GM12878 (cell line): ENCODE measurements at regions not wholly inside any gene's neighbourhood (a gene's known extent, or its start where the extent isn't known, plus 50 kb on each side); places are given as distances from the start of the nearest gene placed in this dataset.

Source experiments
- ATAC-seq: fragments of 200-7000 bp; cut with Tn5 transposase; 3 replicates; pipeline ENCODE4 v1.9.1; 2020; ENCODE audit warnings: mild to moderate bottlenecking, moderate library complexity
- BruUV-seq: library from RNA; stranded (reverse); fragments of 400-500 nt; replicated peaks from 2 replicates; lab custom pipeline; 2021; lab: Mats Ljungman, UMichigan
- CTCF ChIA-PET: fragments of 300-600 bp; sonication (Branson Sonifier 250); formaldehyde crosslinking; extraction: SDS; loops from one replicate; lab custom pipeline; 2021; ENCODE audit warnings: inconsistent platforms; lab: Yijun Ruan, JAX
- POLR2A ChIA-PET: fragments of 350-600 bp; formaldehyde crosslinking; extraction: SDS; loops from one replicate; lab custom pipeline; 2021; ENCODE audit warnings: inconsistent platforms; lab: Charles Lee
- RAD21 ChIA-PET: fragments of 300-600 bp; sonication (Branson Sonifier 250); formaldehyde crosslinking; loops from one replicate; lab custom pipeline; 2023; ENCODE audit warnings: antibody characterized with exemption; ENCODE audit not compliant: unreplicated experiment; lab: Charles Lee
- SMC1A ChIA-PET: fragments of 300-600 bp; sonication (Branson Sonifier 250); formaldehyde crosslinking; loops from one replicate; lab custom pipeline; 2023; ENCODE audit not compliant: unreplicated experiment, uncharacterized antibody; lab: Charles Lee
- DNase-seq: peaks from one replicate; pipeline ENCODE4 v3.0.0-alpha.2; 2011; ENCODE audit warnings: low read depth, low spot score
- FAIRE-seq: peaks from 3 replicates; lab custom pipeline; 2011; peaks lifted over from hg19 to GRCh38; lab: Jason Lieb, UNC
- H2AFZ ChIP-seq: 2 replicates; pipeline ENCODE4 v1.6.0; 2011; ENCODE audit warnings: low read depth, low read length, control low read depth; ENCODE audit not compliant: control insufficient read depth
- H3K27ac ChIP-seq: 2 replicates; pipeline ENCODE4 v1.5.1; 2011; ENCODE audit warnings: control low read depth; ENCODE audit not compliant: control insufficient read depth, insufficient read depth
- H3K27me3 ChIP-seq, 2 experiments: replicated peaks in 1 of 2; 2 replicates each; pipeline versions ENCODE4 v1.6.0 to v1.6.1; 2011; ENCODE audit warnings: low read length in 1 of 2; ENCODE audit not compliant: control insufficient read depth in 2 of 2, insufficient read depth in 2 of 2
- H3K36me3 ChIP-seq, 2 experiments: 2 replicates each; pipeline ENCODE4 v1.5.1; 2011; ENCODE audit warnings: low read length in 1 of 2; ENCODE audit not compliant: control insufficient read depth in 2 of 2, insufficient read depth in 2 of 2
- H3K4me1 ChIP-seq: 2 replicates; pipeline ENCODE4 v1.6.1; 2011; ENCODE audit warnings: mild to moderate bottlenecking, low read length, moderate library complexity, mixed read lengths; ENCODE audit not compliant: control insufficient read depth, insufficient read depth
- H3K4me2 ChIP-seq: 2 replicates; pipeline ENCODE4 v1.6.0; 2011; ENCODE audit warnings: control low read depth; ENCODE audit not compliant: control insufficient read depth, insufficient read depth
- H3K4me3 ChIP-seq: fragments of 200-600 bp; sonication (generic); 2 replicates; pipeline ENCODE4 v1.5.1; 2016
- H3K79me2 ChIP-seq: 2 replicates; pipeline ENCODE4 v1.6.0; 2011; ENCODE audit warnings: low read length; ENCODE audit not compliant: control insufficient read depth, insufficient read depth
- H3K9ac ChIP-seq: 2 replicates; pipeline ENCODE4 v1.8.0; 2011; ENCODE audit warnings: low read length, control low read depth, mixed read lengths; ENCODE audit not compliant: control insufficient read depth, insufficient read depth
- H3K9me3 ChIP-seq: replicated peaks from 3 replicates; pipeline ENCODE4 v1.5.1; 2011; ENCODE audit warnings: mild to moderate bottlenecking, low read length; ENCODE audit not compliant: control insufficient read depth, insufficient read depth
- H4K20me1 ChIP-seq: 2 replicates; pipeline ENCODE4 v1.6.0; 2011; ENCODE audit not compliant: control insufficient read depth, insufficient read depth
- BACH1 ChIP-seq: fragments of 450-650 bp; IDR thresholded peaks from 2 replicates; pipeline ENCODE4 v1.6.1; 2017; ENCODE audit warnings: mild to moderate bottlenecking, borderline replicate concordance
- CBFB ChIP-seq: IDR thresholded peaks from 2 replicates; pipeline ENCODE4 v1.6.1; 2016; ENCODE audit warnings: antibody characterized with exemption, low read depth
- ESRRA ChIP-seq: IDR thresholded peaks from 2 replicates; pipeline ENCODE4 v1.6.1; 2012; ENCODE audit warnings: mild to moderate bottlenecking, low read length, improper control_type of control experiment
- FOXK2 ChIP-seq: fragments of 450-650 bp; IDR thresholded peaks from 2 replicates; pipeline ENCODE4 v1.6.1; 2017; ENCODE audit warnings: mild to moderate bottlenecking, moderate library complexity
- RUNX3 ChIP-seq: IDR thresholded peaks from 2 replicates; pipeline ENCODE4 v1.6.1; 2012; ENCODE audit warnings: low read length, inconsistent platforms
- SUZ12 ChIP-seq: fragments of 200-600 bp; sonication (generic); IDR thresholded peaks from one replicate; pipeline ENCODE4 v1.6.1; 2018; ENCODE audit warnings: antibody characterized with exemption, mild to moderate bottlenecking; ENCODE audit not compliant: unreplicated experiment
- TAF1 ChIP-seq: IDR thresholded peaks from 2 replicates; pipeline ENCODE4 v1.6.1; 2011; ENCODE audit warnings: mild to moderate bottlenecking, low read depth, low read length, borderline replicate concordance
- WGBS: methylation state at CpG from one replicate; pipeline ENCODE4 v1.1.6; 2016; ENCODE audit warnings: low lambda C conversion rate; ENCODE audit not compliant: insufficient replicate concordance, insufficient coverage; ENCODE audit errors: missing lambda C conversion rate; 5-methylcytosine and 5-hydroxymethylcytosine counted together
- in situ Hi-C: fragments of 300-500 bp; cut with MboI; formaldehyde crosslinking; loops from 9 replicates; pipeline ENCODE4 v1.14.3; 2018; ENCODE audit warnings: mixed read lengths
- intact Hi-C: fragments of 100-400 bp; cut with micrococcal nuclease; formaldehyde crosslinking; loops from one replicate; pipeline ENCODE4 v1.14.2; 2022; ENCODE audit not compliant: unreplicated experiment
- TF ChIP-seq, protein P1 (sequence below): IDR thresholded peaks from 2 replicates; pipeline ENCODE4 v1.6.1; 2012; ENCODE audit warnings: low read depth, low read length, improper control_type of control experiment
- TF ChIP-seq, protein P2 (sequence below): IDR thresholded peaks from 2 replicates; pipeline ENCODE4 v1.6.1; 2011; ENCODE audit warnings: low read depth, low read length, improper control_type of control experiment, borderline replicate concordance

DNA sequence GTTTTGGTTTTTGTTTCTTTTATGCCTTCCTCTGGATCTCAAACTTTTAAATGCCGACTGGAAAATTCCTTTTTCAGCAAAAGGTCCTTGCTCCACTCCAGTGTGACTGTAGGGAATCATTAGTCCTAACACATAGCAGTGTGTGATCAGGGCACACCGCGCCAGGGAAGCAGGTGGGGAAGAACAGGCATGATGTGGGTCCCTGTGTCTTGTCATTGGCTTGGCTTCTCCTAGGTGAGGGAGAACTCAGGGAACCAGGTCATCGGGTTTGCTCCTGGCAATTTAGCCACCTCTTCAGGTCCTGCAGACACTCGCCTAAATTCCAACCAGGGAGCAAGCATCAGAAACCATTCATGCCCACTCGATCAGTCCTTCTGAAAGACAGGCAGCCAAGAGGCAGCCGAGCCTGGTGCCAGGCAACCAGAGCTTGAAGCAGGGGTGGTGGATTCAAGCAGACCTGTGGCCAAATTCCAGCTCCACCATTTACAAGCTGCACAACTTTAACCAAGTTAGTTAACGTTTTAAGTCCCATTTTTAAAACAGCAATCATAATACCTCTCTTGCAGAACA lies 514.2 kb downstream of the BNC2 start:
- no peaks in the 10 kb centered on the region for H3K79me2 ChIP-seq
- ChIA-PET POLR2A (no interaction called here), SMC1A (interaction anchor here (0.5 kb wide), 1 partner anchor 1173 kb away, joined by 3 read pairs; no protein-coding TSS in a partner anchor), CTCF (no interaction called here), RAD21 (no interaction called here)
- TF ChIP-seq, protein P1, sequence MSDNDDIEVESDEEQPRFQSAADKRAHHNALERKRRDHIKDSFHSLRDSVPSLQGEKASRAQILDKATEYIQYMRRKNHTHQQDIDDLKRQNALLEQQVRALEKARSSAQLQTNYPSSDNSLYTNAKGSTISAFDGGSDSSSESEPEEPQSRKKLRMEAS = no peak
- TF ChIP-seq BACH1 (no peak), FOXK2 (no peak), TAF1 (no peak), SUZ12 (no peak), RUNX3 (no peak), CBFB (no peak), ESRRA (no peak)
- TF ChIP-seq, protein P2, sequence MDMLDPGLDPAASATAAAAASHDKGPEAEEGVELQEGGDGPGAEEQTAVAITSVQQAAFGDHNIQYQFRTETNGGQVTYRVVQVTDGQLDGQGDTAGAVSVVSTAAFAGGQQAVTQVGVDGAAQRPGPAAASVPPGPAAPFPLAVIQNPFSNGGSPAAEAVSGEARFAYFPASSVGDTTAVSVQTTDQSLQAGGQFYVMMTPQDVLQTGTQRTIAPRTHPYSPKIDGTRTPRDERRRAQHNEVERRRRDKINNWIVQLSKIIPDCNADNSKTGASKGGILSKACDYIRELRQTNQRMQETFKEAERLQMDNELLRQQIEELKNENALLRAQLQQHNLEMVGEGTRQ = no peak
- FAIRE-seq (no peak), DNase-seq (no peak), ATAC-seq (no peak)
- no peaks in the 10 kb centered on the region for H3K4me1 ChIP-seq
- no peaks in the 10 kb centered on the region for H4K20me1 ChIP-seq
- H3K9ac ChIP-seq = no peak overlapping the region
- no peak overlapping the region for H2AFZ ChIP-seq
- no peaks in the 10 kb centered on the region for H3K36me3 ChIP-seq
- no peak overlapping the region for H3K27ac ChIP-seq
- in situ Hi-C loops = no loop called here
- no peaks in the 10 kb centered on the region; the same call in 2 of the 3 replicates for H3K9me3 ChIP-seq
- no TSS peak for BruUV-seq
- no peak overlapping the region for H3K4me2 ChIP-seq
- no peak overlapping the region for H3K4me3 ChIP-seq
- intact Hi-C loops = no loop called here
- 38% methylated on average over 8 of the region's 8 CpGs for WGBS
- H3K27me3 ChIP-seq = no peaks in the 10 kb centered on the region
